H9 (cell line): ENCODE measurements at regions not wholly inside any gene's neighbourhood (a gene's known extent, or its start where the extent isn't known, plus 50 kb on each side); places are given as distances from the start of the nearest gene placed in this dataset.

Experiments used
- DNase-seq: peaks from one replicate; pipeline ENCODE4 v3.0.0-alpha.2; 2017
- H2AFZ ChIP-seq: one replicate; pipeline ENCODE4 v1.6.1; 2013; ENCODE audit warnings: mild to moderate bottlenecking, low read length, control low read depth, moderate library complexity
- H2AK5ac ChIP-seq: 2 replicates; pipeline ENCODE4 v1.6.1; 2013; ENCODE audit warnings: low read length, control low read depth, mixed read lengths; ENCODE audit not compliant: insufficient read length
- H2BK120ac ChIP-seq: one replicate; pipeline ENCODE4 v1.6.1; 2013; ENCODE audit warnings: low read depth, mild to moderate bottlenecking, low read length, control low read depth, inconsistent platforms; ENCODE audit not compliant: poor library complexity, severe bottlenecking
- H2BK12ac ChIP-seq: 2 replicates; pipeline ENCODE4 v1.6.1; 2013; ENCODE audit warnings: low read length, control low read depth, mixed read lengths, low read depth; ENCODE audit not compliant: insufficient read length
- H2BK15ac ChIP-seq: 2 replicates; pipeline ENCODE4 v1.6.1; 2013; ENCODE audit warnings: low read depth, low read length, control low read depth
- H2BK20ac ChIP-seq: one replicate; pipeline ENCODE4 v1.6.1; 2013; ENCODE audit warnings: low read depth, mild to moderate bottlenecking, low read length, control low read depth, inconsistent platforms; ENCODE audit not compliant: poor library complexity, severe bottlenecking
- H2BK5ac ChIP-seq: 2 replicates; pipeline ENCODE4 v1.6.1; 2013; ENCODE audit warnings: low read length, control low read depth, mixed read lengths; ENCODE audit not compliant: insufficient read length
- H3K14ac ChIP-seq: 2 replicates; pipeline ENCODE4 v1.6.1; 2013; ENCODE audit warnings: low read length, control low read depth; ENCODE audit not compliant: insufficient read depth
- H3K18ac ChIP-seq: 2 replicates; pipeline ENCODE4 v1.6.1; 2013; ENCODE audit warnings: low read depth, mild to moderate bottlenecking, mixed read lengths, low read length, control low read depth; ENCODE audit not compliant: insufficient read length
- H3K23ac ChIP-seq: 2 replicates; pipeline ENCODE4 v1.6.1; 2013; ENCODE audit warnings: low read length, control low read depth, mixed read lengths, low read depth; ENCODE audit not compliant: insufficient read length
- H3K23me2 ChIP-seq: 2 replicates; pipeline ENCODE4 v1.6.1; 2013; ENCODE audit warnings: low read depth, mild to moderate bottlenecking, mixed read lengths, low read length, control low read depth; ENCODE audit not compliant: insufficient read length, poor library complexity, severe bottlenecking
- H3K27ac ChIP-seq: 2 replicates; pipeline ENCODE4 v1.5.1; 2013; ENCODE audit warnings: low read length, control low read depth, mixed read lengths, low read depth; ENCODE audit not compliant: insufficient read length
- H3K27me3 ChIP-seq: 2 replicates; pipeline ENCODE4 v1.6.1; 2013; ENCODE audit warnings: low read length, control low read depth, inconsistent platforms; ENCODE audit not compliant: insufficient read depth
- H3K4ac ChIP-seq: 2 replicates; pipeline ENCODE4 v1.6.1; 2013; ENCODE audit warnings: low read depth, mild to moderate bottlenecking, control low read depth, inconsistent platforms, low read length, moderate library complexity
- H3K4me1 ChIP-seq: 2 replicates; pipeline ENCODE4 v1.6.1; 2013; ENCODE audit warnings: low read length, control low read depth, inconsistent platforms; ENCODE audit not compliant: insufficient read depth
- H3K4me2 ChIP-seq: 2 replicates; pipeline ENCODE4 v1.6.1; 2013; ENCODE audit warnings: low read length, control low read depth, mixed read lengths; ENCODE audit not compliant: insufficient read length, insufficient read depth
- H3K56ac ChIP-seq: 2 replicates; pipeline ENCODE4 v1.6.1; 2013; ENCODE audit warnings: low read depth, mild to moderate bottlenecking, mixed read lengths, low read length, control low read depth; ENCODE audit not compliant: insufficient read length
- H3K79me1 ChIP-seq: 2 replicates; pipeline ENCODE4 v1.6.1; 2013; ENCODE audit warnings: low read depth, mild to moderate bottlenecking, moderate library complexity, low read length, control low read depth, inconsistent platforms; ENCODE audit not compliant: insufficient read depth, poor library complexity, severe bottlenecking
- H3K79me2 ChIP-seq: 2 replicates; pipeline ENCODE4 v1.6.1; 2013; ENCODE audit warnings: low read length, control low read depth, inconsistent platforms; ENCODE audit not compliant: insufficient read depth
- H3K9ac ChIP-seq: 2 replicates; pipeline ENCODE4 v1.6.1; 2013; ENCODE audit warnings: low read length, control low read depth, mixed read lengths; ENCODE audit not compliant: insufficient read length; ENCODE audit errors: extremely low read depth
- H3K9me3 ChIP-seq: one replicate; pipeline ENCODE4 v1.6.1; 2013; ENCODE audit warnings: low read depth, low read length, inconsistent platforms; ENCODE audit not compliant: control insufficient read depth
- H3T11ph ChIP-seq: one replicate; pipeline ENCODE4 v1.6.1; 2013; ENCODE audit warnings: mild to moderate bottlenecking, low read length, control low read depth, inconsistent platforms
- H4K20me1 ChIP-seq: one replicate; pipeline ENCODE4 v1.6.1; 2013; ENCODE audit not compliant: control insufficient read depth, insufficient read length, insufficient read depth
- H4K5ac ChIP-seq: 2 replicates; pipeline ENCODE4 v1.6.1; 2013; ENCODE audit warnings: low read depth, mild to moderate bottlenecking, mixed read lengths, low read length, control low read depth; ENCODE audit not compliant: insufficient read length
- H4K8ac ChIP-seq: replicated peaks from 2 replicates; pipeline ENCODE4 v1.6.1; 2013; ENCODE audit warnings: low read length, control low read depth, mixed read lengths, low read depth; ENCODE audit not compliant: insufficient read length
- H4K91ac ChIP-seq: 2 replicates; pipeline ENCODE4 v1.6.1; 2013; ENCODE audit warnings: low read depth, mild to moderate bottlenecking, moderate library complexity, mixed read lengths, low read length, control low read depth; ENCODE audit not compliant: insufficient read length
- H3K27ac Mint-ChIP-seq, 3 experiments: 2 replicates in 2 of 3; 3 replicates in 1 of 3; pipeline ENCODE4 v1.8.0; 2020 to 2021; ENCODE audit warnings: mixed read lengths in 3 of 3, mild to moderate bottlenecking in 1 of 3, moderate library complexity in 1 of 3
- H3K27me3 Mint-ChIP-seq: 2 replicates; pipeline ENCODE4 v1.8.0; 2021; ENCODE audit warnings: low read depth, mild to moderate bottlenecking, moderate library complexity, mixed read lengths
- H3K36me3 Mint-ChIP-seq, 3 experiments: 2 replicates in 2 of 3; 3 replicates in 1 of 3; pipeline ENCODE4 v1.8.0; 2020 to 2021; ENCODE audit warnings: low read depth in 3 of 3, mixed read lengths in 3 of 3; ENCODE audit not compliant: insufficient read depth in 1 of 3
- H3K4me1 Mint-ChIP-seq, 2 experiments: 2 replicates each; pipeline ENCODE4 v1.8.0; 2020; ENCODE audit warnings: mixed read lengths in 2 of 2
- H3K4me3 Mint-ChIP-seq, 2 experiments: 2 replicates in 1 of 2; 3 replicates in 1 of 2; pipeline ENCODE4 v1.8.0; 2020 to 2021; ENCODE audit warnings: mild to moderate bottlenecking in 2 of 2, mixed read lengths in 2 of 2, moderate library complexity in 1 of 2
- H3K9me3 Mint-ChIP-seq, 2 experiments: 2 replicates in 1 of 2; 3 replicates in 1 of 2; pipeline ENCODE4 v1.8.0; 2020; ENCODE audit warnings: mild to moderate bottlenecking in 2 of 2, mixed read lengths in 2 of 2, moderate library complexity in 1 of 2
- CTCF ChIP-seq: fragments of 200-600 bp; sonication (generic); conservative IDR thresholded peaks from 3 replicates; pipeline ENCODE4 v1.8.0; 2021; ENCODE audit warnings: antibody characterized with exemption, mild to moderate bottlenecking

GRCh38 chr2:156653675-156654074 lies 217.5 kb downstream of the GPD2 start:
- H3K27me3 ChIP-seq: no peaks in the 10 kb centered on the region
- H3K9ac ChIP-seq: no peak overlapping the region
- H3K36me3 Mint-ChIP-seq: peaks cover 0 to 9% (median 4%) of the 10 kb centered on the region in 3 experiments; a peak in 4 of 7 replicates
- no peak overlapping the region for H3K27ac ChIP-seq
- no peak overlapping the region for H3K18ac ChIP-seq
- no peak overlapping the region for H4K8ac ChIP-seq
- H3T11ph ChIP-seq: no peak overlapping the region
- no peak for DNase-seq
- H2BK20ac ChIP-seq: no peak overlapping the region
- H3K4me3 Mint-ChIP-seq: no peak overlapping the region
- no peak overlapping the region for H2BK15ac ChIP-seq
- no peak overlapping the region for H3K27ac Mint-ChIP-seq
- H3K23ac ChIP-seq: no peak overlapping the region
- H3K56ac ChIP-seq: no peak overlapping the region
- no peak overlapping the region for H4K91ac ChIP-seq
- H3K79me1 ChIP-seq: no peaks in the 10 kb centered on the region
- no peaks in the 10 kb centered on the region for H3K4me1 ChIP-seq
- no peak overlapping the region for H2BK120ac ChIP-seq
- H3K14ac ChIP-seq: no peak overlapping the region
- H3K4ac ChIP-seq: no peak overlapping the region
- no peak overlapping the region for H2BK12ac ChIP-seq
- no peak overlapping the region for H2AK5ac ChIP-seq
- H4K5ac ChIP-seq: no peak overlapping the region
- no peaks in the 10 kb centered on the region for H4K20me1 ChIP-seq
- peaks cover 0 to 6% of the 10 kb centered on the region in 2 experiments; a peak in 1 of 5 replicates for H3K9me3 Mint-ChIP-seq
- TF ChIP-seq CTCF: no peak
- H3K4me2 ChIP-seq: no peak overlapping the region
- H3K4me1 Mint-ChIP-seq: peaks cover 3 to 5% of the 10 kb centered on the region in 2 experiments; a peak in 3 of 4 replicates
- H3K27me3 Mint-ChIP-seq: no peaks in the 10 kb centered on the region
- H3K23me2 ChIP-seq: no peaks in the 10 kb centered on the region
- H2BK5ac ChIP-seq: no peak overlapping the region
- no peaks in the 10 kb centered on the region for H3K9me3 ChIP-seq
- no peak overlapping the region for H2AFZ ChIP-seq
- no peaks in the 10 kb centered on the region for H3K79me2 ChIP-seq
